NCI-H226 (cell line): ENCODE measurements at regions not wholly inside any gene's neighbourhood (a gene's known extent, or its start where the extent isn't known, plus 50 kb on each side); places are given as distances from the start of the nearest gene placed in this dataset.
A peak's percentile ranks its signal among the peaks of the same experiment; 100 is the strongest.

Source experiments
- DNase-seq: peaks from one replicate; pipeline ENCODE4 v3.0.0-alpha.2; 2015

GRCh38 chr2:192357217-192357616, 162.5 kb upstream of the TMEFF2 start:
- DNase-seq, result no peak

- DNase-seq, result no peak
These were observed 159.9 kb upstream of the TMEFF2 start for GRCh38 chr2:192354512-192355244.

GRCh38 chr2:192347542-192347941, 152.8 kb upstream of the TMEFF2 start:
- DNase-seq, result no peak

- DNase-seq, result no peak
These were observed 150.6 kb upstream of the TMEFF2 start for GRCh38 chr2:192345287-192345686.

GRCh38 chr2:192333642-192334041, 138.9 kb upstream of the TMEFF2 start:
- DNase-seq, result no peak

GRCh38 chr2:192328297-192328696, 133.6 kb upstream of the TMEFF2 start:
- no peak for DNase-seq

- no peak for DNase-seq
These were observed 132.8 kb upstream of the TMEFF2 start for GRCh38 chr2:192327576-192327975.

GRCh38 chr2:192315543-192315942, 120.8 kb upstream of the TMEFF2 start:
- DNase-seq, result no peak

GRCh38 chr2:192314800-192315481, 120.2 kb upstream of the TMEFF2 start:
- DNase-seq, result no peak

GRCh38 chr2:192313773-192314172, 119.0 kb upstream of the TMEFF2 start:
- no peak for DNase-seq

GRCh38 chr2:192311701-192312460, 117.1 kb upstream of the TMEFF2 start:
- no peak for DNase-seq

GRCh38 chr2:192307530-192307929, 112.8 kb upstream of the TMEFF2 start:
- DNase-seq, result peak; percentile 54

- DNase-seq, result no peak
These were observed 103.9 kb upstream of the TMEFF2 start for GRCh38 chr2:192298664-192299063.

GRCh38 chr2:192292478-192292877, 97.7 kb upstream of the TMEFF2 start:
- no peak for DNase-seq

GRCh38 chr2:192288295-192288694, 93.6 kb upstream of the TMEFF2 start:
- DNase-seq, result no peak

GRCh38 chr2:192286093-192286701, 91.5 kb upstream of the TMEFF2 start:
- peak; percentile 20 for DNase-seq

GRCh38 chr2:192283450-192283849, 88.7 kb upstream of the TMEFF2 start:
- DNase-seq, result no peak

- no peak for DNase-seq
These were observed 84.0 kb upstream of the TMEFF2 start for GRCh38 chr2:192278701-192279100.

GRCh38 chr2:192277494-192278109, 82.9 kb upstream of the TMEFF2 start:
- DNase-seq, result no peak

- DNase-seq, result no peak
These were observed 80.9 kb upstream of the TMEFF2 start for GRCh38 chr2:192275632-192276031.

GRCh38 chr2:192267484-192267883, 72.8 kb upstream of the TMEFF2 start:
- peak; percentile 64 for DNase-seq

- DNase-seq, result no peak
These were observed 71.0 kb upstream of the TMEFF2 start for GRCh38 chr2:192265751-192266150.

GRCh38 chr2:192254444-192254843, 59.7 kb upstream of the TMEFF2 start:
- no peak for DNase-seq
